GM21526 (cell line): ENCODE measurements at regions not wholly inside any gene's neighbourhood (a gene's known extent, or its start where the extent isn't known, plus 50 kb on each side); places are given as distances from the start of the nearest gene placed in this dataset.
"Not testable (repeated sequence)": the region's sequence is repeated elsewhere in the genome, so short reads cannot be mapped to it uniquely, and the experiment has no call there.

Experiments used
- ATAC-seq: cut with Tn5 transposase; IDR thresholded peaks from one replicate; pipeline ENCODE4 v1.9.1; 2021; ENCODE audit warnings: moderate library complexity; ENCODE audit not compliant: unreplicated experiment, low FRiP score

GRCh38 chr7:130845581-130846085 lies 111.6 kb upstream of the KLF14 start:
- no peak for ATAC-seq

- no peak for ATAC-seq
Observed at GRCh38 chr7:130849604-130850003, 115.6 kb upstream of the KLF14 start.

- no peak for ATAC-seq
Observed at GRCh38 chr7:130850956-130851355, 116.9 kb upstream of the KLF14 start.

- ATAC-seq: no peak
Observed at GRCh38 chr7:130852867-130853266, 118.9 kb upstream of the KLF14 start.

- no peak for ATAC-seq
Observed at GRCh38 chr7:130853503-130854279, 119.7 kb upstream of the KLF14 start.

GRCh38 chr7:130854481-130854880 lies 120.5 kb upstream of the KLF14 start:
- no peak for ATAC-seq

- ATAC-seq: no peak
Observed at GRCh38 chr7:130856866-130857265, 122.9 kb upstream of the KLF14 start.

GRCh38 chr7:130860832-130861231 lies 126.8 kb upstream of the KLF14 start:
- not testable (repeated sequence) for ATAC-seq

GRCh38 chr7:130865408-130866236 lies 131.6 kb upstream of the KLF14 start:
- no peak for ATAC-seq

- no peak for ATAC-seq
Observed at GRCh38 chr7:130867039-130867438, 133.0 kb upstream of the KLF14 start.

- no peak for ATAC-seq
Observed at GRCh38 chr7:130867581-130868136, 133.7 kb upstream of the KLF14 start.

- ATAC-seq: no peak
Observed at GRCh38 chr7:130868139-130868538, 134.1 kb upstream of the KLF14 start.

- no peak for ATAC-seq
Observed at GRCh38 chr7:130869918-130870317, 135.9 kb upstream of the KLF14 start.

- no peak for ATAC-seq
Observed at GRCh38 chr7:130872341-130872740, 138.3 kb upstream of the KLF14 start.

GRCh38 chr7:130872756-130873448 lies 138.9 kb upstream of the KLF14 start:
- ATAC-seq: no peak

- ATAC-seq: no peak
Observed at GRCh38 chr7:130874071-130874915, 140.3 kb upstream of the KLF14 start.

- ATAC-seq: no peak
Observed at GRCh38 chr7:130875265-130875741, 141.3 kb upstream of the KLF14 start.

GRCh38 chr7:130875901-130876300 lies 141.9 kb upstream of the KLF14 start:
- ATAC-seq: no peak

- ATAC-seq: no peak
Observed at GRCh38 chr7:130877236-130877990, 143.4 kb upstream of the KLF14 start.
